HUES64 (cell line): ENCODE measurements at regions not wholly inside any gene's neighbourhood (a gene's known extent, or its start where the extent isn't known, plus 50 kb on each side); places are given as distances from the start of the nearest gene placed in this dataset.

Source experiments
- H3K27ac ChIP-seq: 2 replicates; pipeline ENCODE4 v1.7.0; 2013; ENCODE audit warnings: low read depth, low read length, inconsistent platforms
- H3K27me3 ChIP-seq: 2 replicates; pipeline ENCODE4 v1.6.1; 2013; ENCODE audit warnings: mild to moderate bottlenecking, low read length; ENCODE audit not compliant: insufficient read depth
- H3K36me3 ChIP-seq: 2 replicates; pipeline ENCODE4 v1.6.1; 2013; ENCODE audit warnings: mild to moderate bottlenecking, low read length; ENCODE audit not compliant: insufficient read depth
- H3K4me1 ChIP-seq: 2 replicates; pipeline ENCODE4 v1.6.1; 2013; ENCODE audit warnings: mild to moderate bottlenecking, low read length, moderate library complexity; ENCODE audit not compliant: insufficient read depth
- H3K4me3 ChIP-seq: 2 replicates; pipeline ENCODE4 v1.5.1; 2013; ENCODE audit warnings: mild to moderate bottlenecking, low read length, moderate library complexity
- H3K9ac ChIP-seq: 2 replicates; pipeline ENCODE4 v1.6.1; 2013; ENCODE audit warnings: mild to moderate bottlenecking, low read depth, low read length
- H3K9me3 ChIP-seq: 2 replicates; pipeline ENCODE4 v1.6.1; 2013; ENCODE audit warnings: low read depth, low read length; ENCODE audit not compliant: insufficient read depth
- WGBS: fragments of 150-250, 120-280 bp; methylation state at CpG from one replicate; pipeline ENCODE4 v1.1.7; 2013; ENCODE audit warnings: missing lambda C conversion rate; 5-methylcytosine and 5-hydroxymethylcytosine counted together

- WGBS = 92% methylated on average over 3 of the region's 3 CpGs
- Histone ChIP-seq H3K9me3 (no peaks in the 10 kb centered on the region), H3K9ac (no peak overlapping the region), H3K36me3 (no peaks in the 10 kb centered on the region), H3K4me1 (no peaks in the 10 kb centered on the region), H3K27ac (no peak overlapping the region), H3K4me3 (no peak overlapping the region), H3K27me3 (no peaks in the 10 kb centered on the region)
Observed at GRCh38 chr10:4579844-4580243, 246.2 kb upstream of the AKR1E2 start.

GRCh38 chr10:4576206-4576605 lies 249.8 kb upstream of the AKR1E2 start:
- H3K4me1 ChIP-seq = no peaks in the 10 kb centered on the region
- no peaks in the 10 kb centered on the region for H3K36me3 ChIP-seq
- no peaks in the 10 kb centered on the region for H3K27me3 ChIP-seq
- no peak overlapping the region for H3K27ac ChIP-seq
- no peaks in the 10 kb centered on the region for H3K9me3 ChIP-seq
- no peak overlapping the region for H3K4me3 ChIP-seq
- WGBS = 92% methylated on average over 2 of the region's 3 CpGs
- no peak overlapping the region for H3K9ac ChIP-seq

- Histone ChIP-seq H3K27me3 (no peaks in the 10 kb centered on the region), H3K36me3 (no peaks in the 10 kb centered on the region), H3K9ac (no peak overlapping the region), H3K27ac (no peak overlapping the region), H3K4me3 (no peak overlapping the region), H3K9me3 (no peaks in the 10 kb centered on the region), H3K4me1 (no peaks in the 10 kb centered on the region)
- 86% methylated on average over 3 of the region's 3 CpGs for WGBS
Observed at GRCh38 chr10:4569151-4569550, 256.9 kb upstream of the AKR1E2 start.

- H3K27ac ChIP-seq = no peak overlapping the region
- no peak overlapping the region for H3K4me3 ChIP-seq
- no peaks in the 10 kb centered on the region for H3K36me3 ChIP-seq
- WGBS = 95% methylated on average over 4 of the region's 4 CpGs
- no peaks in the 10 kb centered on the region for H3K27me3 ChIP-seq
- no peaks in the 10 kb centered on the region for H3K9me3 ChIP-seq
- no peak overlapping the region for H3K9ac ChIP-seq
- H3K4me1 ChIP-seq = no peaks in the 10 kb centered on the region
Observed at GRCh38 chr10:4568731-4569130, 257.3 kb upstream of the AKR1E2 start.

- H3K9ac ChIP-seq = no peak overlapping the region
- H3K4me1 ChIP-seq = no peaks in the 10 kb centered on the region
- no peaks in the 10 kb centered on the region for H3K9me3 ChIP-seq
- WGBS = 94% methylated on average over 1 of the region's 1 CpG
- no peak overlapping the region for H3K27ac ChIP-seq
- H3K27me3 ChIP-seq = no peaks in the 10 kb centered on the region
- no peaks in the 10 kb centered on the region for H3K36me3 ChIP-seq
- H3K4me3 ChIP-seq = no peak overlapping the region
Observed at GRCh38 chr10:4568086-4568485, 257.9 kb upstream of the AKR1E2 start.

GRCh38 chr10:4567637-4568036 lies 258.4 kb upstream of the AKR1E2 start:
- H3K4me3 ChIP-seq = no peak overlapping the region
- H3K9me3 ChIP-seq = no peaks in the 10 kb centered on the region
- 100% methylated on average over 1 of the region's 1 CpG for WGBS
- no peaks in the 10 kb centered on the region for H3K4me1 ChIP-seq
- H3K9ac ChIP-seq = no peak overlapping the region
- H3K36me3 ChIP-seq = no peaks in the 10 kb centered on the region
- no peak overlapping the region for H3K27ac ChIP-seq
- no peaks in the 10 kb centered on the region for H3K27me3 ChIP-seq

GRCh38 chr10:4566011-4566410 lies 260.0 kb upstream of the AKR1E2 start:
- no CpG with 5 or more reads among the region's 2 CpGs for WGBS
- Histone ChIP-seq H3K27ac (no peak overlapping the region), H3K9ac (no peak overlapping the region), H3K4me1 (no peaks in the 10 kb centered on the region), H3K27me3 (no peaks in the 10 kb centered on the region), H3K36me3 (no peaks in the 10 kb centered on the region), H3K4me3 (no peak overlapping the region), H3K9me3 (no peaks in the 10 kb centered on the region)

GRCh38 chr10:4561296-4561695 lies 264.7 kb upstream of the AKR1E2 start:
- 97% methylated on average over 5 of the region's 5 CpGs for WGBS
- Histone ChIP-seq H3K9ac (no peak overlapping the region), H3K27me3 (no peaks in the 10 kb centered on the region), H3K4me1 (no peaks in the 10 kb centered on the region), H3K27ac (no peak overlapping the region), H3K36me3 (no peaks in the 10 kb centered on the region), H3K9me3 (no peaks in the 10 kb centered on the region), H3K4me3 (no peak overlapping the region)

- no peaks in the 10 kb centered on the region for H3K4me1 ChIP-seq
- H3K4me3 ChIP-seq = no peak overlapping the region
- no peak overlapping the region for H3K27ac ChIP-seq
- H3K36me3 ChIP-seq = no peaks in the 10 kb centered on the region
- WGBS = 96% methylated on average over 13 of the region's 13 CpGs
- no peaks in the 10 kb centered on the region for H3K9me3 ChIP-seq
- no peak overlapping the region for H3K9ac ChIP-seq
- H3K27me3 ChIP-seq = no peaks in the 10 kb centered on the region
Observed at GRCh38 chr10:4557469-4557868, 268.5 kb upstream of the AKR1E2 start.

- Histone ChIP-seq H3K4me1 (no peaks in the 10 kb centered on the region), H3K27ac (no peak overlapping the region), H3K27me3 (no peaks in the 10 kb centered on the region), H3K9me3 (no peaks in the 10 kb centered on the region), H3K9ac (no peak overlapping the region), H3K4me3 (no peak overlapping the region), H3K36me3 (no peaks in the 10 kb centered on the region)
Observed at GRCh38 chr10:4556527-4556926, 269.5 kb upstream of the AKR1E2 start.

GRCh38 chr10:4555920-4556319 lies 270.1 kb upstream of the AKR1E2 start:
- 78% methylated on average over 3 of the region's 3 CpGs for WGBS
- H3K27me3 ChIP-seq = no peaks in the 10 kb centered on the region

GRCh38 chr10:4549139-4549653 lies 276.8 kb upstream of the AKR1E2 start:
- Histone ChIP-seq H3K27me3 (no peaks in the 10 kb centered on the region), H3K9me3 (no peaks in the 10 kb centered on the region), H3K36me3 (no peaks in the 10 kb centered on the region), H3K27ac (no peak overlapping the region), H3K9ac (no peak overlapping the region), H3K4me3 (no peak overlapping the region), H3K4me1 (no peaks in the 10 kb centered on the region)
- 75% methylated on average over 2 of the region's 2 CpGs for WGBS

More at GRCh38 chr10:4555920-4556319, 270.1 kb upstream of the AKR1E2 start:
- no peak overlapping the region for H3K9ac ChIP-seq
- H3K36me3 ChIP-seq = no peaks in the 10 kb centered on the region
- no peaks in the 10 kb centered on the region for H3K9me3 ChIP-seq
- H3K4me3 ChIP-seq = no peak overlapping the region
- no peak overlapping the region for H3K27ac ChIP-seq
- H3K4me1 ChIP-seq = no peaks in the 10 kb centered on the region
